Peyer's patch (tissue), 4 donors: ENCODE measurements at regions not wholly inside any gene's neighbourhood (a gene's known extent, or its start where the extent isn't known, plus 50 kb on each side); places are given as distances from the start of the nearest gene placed in this dataset.

Experiments used
- POLR2A ChIP-seq, 2 donors: fragments of 450-650 bp; IDR thresholded peaks; one replicate each; pipeline ENCODE4 v1.5.1; 2017; ENCODE audit warnings: antibody characterized with exemption in 2 of 2, mild to moderate bottlenecking in 2 of 2, moderate library complexity in 2 of 2
- TF ChIP-seq, protein P1 (sequence below), 6 experiments: fragments of 450-650 bp in 4 of 6; fragments of 200-600 bp in 2 of 6; sonication (generic) in 1 of 6; IDR thresholded peaks; one replicate each; pipeline ENCODE4 v1.5.1; 2017 to 2019; ENCODE audit warnings: antibody characterized with exemption in 6 of 6, mild to moderate bottlenecking in 3 of 6, moderate library complexity in 1 of 6

GRCh38 chr4:144463896-144464295 is 182.1 kb upstream of the HHIP start:
- TF ChIP-seq, protein P1, sequence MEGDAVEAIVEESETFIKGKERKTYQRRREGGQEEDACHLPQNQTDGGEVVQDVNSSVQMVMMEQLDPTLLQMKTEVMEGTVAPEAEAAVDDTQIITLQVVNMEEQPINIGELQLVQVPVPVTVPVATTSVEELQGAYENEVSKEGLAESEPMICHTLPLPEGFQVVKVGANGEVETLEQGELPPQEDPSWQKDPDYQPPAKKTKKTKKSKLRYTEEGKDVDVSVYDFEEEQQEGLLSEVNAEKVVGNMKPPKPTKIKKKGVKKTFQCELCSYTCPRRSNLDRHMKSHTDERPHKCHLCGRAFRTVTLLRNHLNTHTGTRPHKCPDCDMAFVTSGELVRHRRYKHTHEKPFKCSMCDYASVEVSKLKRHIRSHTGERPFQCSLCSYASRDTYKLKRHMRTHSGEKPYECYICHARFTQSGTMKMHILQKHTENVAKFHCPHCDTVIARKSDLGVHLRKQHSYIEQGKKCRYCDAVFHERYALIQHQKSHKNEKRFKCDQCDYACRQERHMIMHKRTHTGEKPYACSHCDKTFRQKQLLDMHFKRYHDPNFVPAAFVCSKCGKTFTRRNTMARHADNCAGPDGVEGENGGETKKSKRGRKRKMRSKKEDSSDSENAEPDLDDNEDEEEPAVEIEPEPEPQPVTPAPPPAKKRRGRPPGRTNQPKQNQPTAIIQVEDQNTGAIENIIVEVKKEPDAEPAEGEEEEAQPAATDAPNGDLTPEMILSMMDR (IDR thresholded peaks at IDR 0.05): no peak
- no peak for TF ChIP-seq POLR2A (IDR thresholded peaks at IDR 0.05)
